MM.1S (cell line): ENCODE measurements at regions not wholly inside any gene's neighbourhood (a gene's known extent, or its start where the extent isn't known, plus 50 kb on each side); places are given as distances from the start of the nearest gene placed in this dataset.

Experiments used
- EZH2 ChIP-seq: fragments of 300-600 bp; sonication (generic); optimal IDR thresholded peaks from 2 replicates; pipeline ENCODE3; 2017; ENCODE audit warnings: low read depth, mild to moderate bottlenecking, antibody characterized with exemption, low read length, mixed read lengths
- TF ChIP-seq, protein P1 (sequence below): fragments of 300-600 bp; sonication (generic); IDR thresholded peaks from 2 replicates; pipeline ENCODE4 v1.5.1; 2016; ENCODE audit warnings: antibody characterized with exemption, low read length, mixed read lengths

DNA sequence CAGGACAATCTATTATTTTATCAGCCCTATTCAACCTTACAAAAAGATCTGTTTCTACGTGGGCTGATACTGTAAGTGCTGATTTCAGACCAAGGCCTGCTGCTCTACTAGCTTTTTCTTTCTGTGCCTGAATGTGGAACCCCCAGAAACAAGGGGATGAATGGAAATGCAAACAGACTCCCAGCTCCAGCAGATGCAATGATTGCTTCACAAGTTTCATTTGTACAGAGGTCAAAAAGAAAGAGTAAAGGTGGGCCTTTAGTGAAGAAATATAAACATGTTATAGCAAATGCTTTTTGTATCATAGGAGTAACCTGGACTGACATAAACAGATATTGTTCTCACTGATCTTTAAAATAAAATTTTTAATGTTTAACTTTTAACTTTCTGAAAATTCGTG, 130.2 kb upstream of the SLC25A13 start:
- TF ChIP-seq, protein P1, sequence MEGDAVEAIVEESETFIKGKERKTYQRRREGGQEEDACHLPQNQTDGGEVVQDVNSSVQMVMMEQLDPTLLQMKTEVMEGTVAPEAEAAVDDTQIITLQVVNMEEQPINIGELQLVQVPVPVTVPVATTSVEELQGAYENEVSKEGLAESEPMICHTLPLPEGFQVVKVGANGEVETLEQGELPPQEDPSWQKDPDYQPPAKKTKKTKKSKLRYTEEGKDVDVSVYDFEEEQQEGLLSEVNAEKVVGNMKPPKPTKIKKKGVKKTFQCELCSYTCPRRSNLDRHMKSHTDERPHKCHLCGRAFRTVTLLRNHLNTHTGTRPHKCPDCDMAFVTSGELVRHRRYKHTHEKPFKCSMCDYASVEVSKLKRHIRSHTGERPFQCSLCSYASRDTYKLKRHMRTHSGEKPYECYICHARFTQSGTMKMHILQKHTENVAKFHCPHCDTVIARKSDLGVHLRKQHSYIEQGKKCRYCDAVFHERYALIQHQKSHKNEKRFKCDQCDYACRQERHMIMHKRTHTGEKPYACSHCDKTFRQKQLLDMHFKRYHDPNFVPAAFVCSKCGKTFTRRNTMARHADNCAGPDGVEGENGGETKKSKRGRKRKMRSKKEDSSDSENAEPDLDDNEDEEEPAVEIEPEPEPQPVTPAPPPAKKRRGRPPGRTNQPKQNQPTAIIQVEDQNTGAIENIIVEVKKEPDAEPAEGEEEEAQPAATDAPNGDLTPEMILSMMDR = no peak
- TF ChIP-seq EZH2 = no peak
